GM23338 (cell line): ENCODE measurements at regions not wholly inside any gene's neighbourhood (a gene's known extent, or its start where the extent isn't known, plus 50 kb on each side); places are given as distances from the start of the nearest gene placed in this dataset.

Source experiments
- EZH2phosphoT487 ChIP-seq: fragments of 200-600 bp; sonication (generic); IDR thresholded peaks from one replicate; pipeline ENCODE4 v1.8.1; 2018; ENCODE audit warnings: antibody characterized with exemption; ENCODE audit not compliant: unreplicated experiment
- JUNB ChIP-seq: IDR thresholded peaks from one replicate; pipeline ENCODE4 v1.6.1; 2016; ENCODE audit warnings: antibody characterized with exemption; ENCODE audit not compliant: unreplicated experiment
- POLR2AphosphoS5 ChIP-seq: IDR thresholded peaks from 2 replicates; pipeline ENCODE4 v1.6.1; 2016; ENCODE audit warnings: antibody characterized with exemption, low read depth
- REST ChIP-seq: IDR thresholded peaks from one replicate; pipeline ENCODE4 v1.6.1; 2018; ENCODE audit warnings: antibody characterized with exemption; ENCODE audit not compliant: unreplicated experiment
- ZNF114 ChIP-seq: fragments of 250-450 bp; sonication (Bioruptor Pico); IDR thresholded peaks from 2 replicates; pipeline ENCODE4 v1.5.0; 2020; ENCODE audit warnings: mild to moderate bottlenecking, moderate library complexity
- ZNF462 ChIP-seq: fragments of 250-450 bp; sonication (Bioruptor Pico); IDR thresholded peaks from 2 replicates; pipeline ENCODE4 v1.5.0; 2020; ENCODE audit warnings: mild to moderate bottlenecking, moderate library complexity

GRCh38 chr1:56286506-56286905 lies 292.9 kb downstream of the PLPP3 start (continued):
- TF ChIP-seq ZNF462 (no peak), EZH2phosphoT487 (no peak), REST (no peak), ZNF114 (CRISPR knock-in tag) (no peak), JUNB (no peak), POLR2AphosphoS5 (no peak)
